NCI-H524 treated with DMSO at 0.1 percent for 48 hours (cell line): ENCODE measurements at regions not wholly inside any gene's neighbourhood (a gene's known extent, or its start where the extent isn't known, plus 50 kb on each side); places are given as distances from the start of the nearest gene placed in this dataset.
"Not testable (repeated sequence)": the region's sequence is repeated elsewhere in the genome, so short reads cannot be mapped to it uniquely, and the experiment has no call there.

Experiments
- DNase-seq: peaks from one replicate; lab custom pipeline; 2025; lab: John Stamatoyannopoulos, UW

DNA sequence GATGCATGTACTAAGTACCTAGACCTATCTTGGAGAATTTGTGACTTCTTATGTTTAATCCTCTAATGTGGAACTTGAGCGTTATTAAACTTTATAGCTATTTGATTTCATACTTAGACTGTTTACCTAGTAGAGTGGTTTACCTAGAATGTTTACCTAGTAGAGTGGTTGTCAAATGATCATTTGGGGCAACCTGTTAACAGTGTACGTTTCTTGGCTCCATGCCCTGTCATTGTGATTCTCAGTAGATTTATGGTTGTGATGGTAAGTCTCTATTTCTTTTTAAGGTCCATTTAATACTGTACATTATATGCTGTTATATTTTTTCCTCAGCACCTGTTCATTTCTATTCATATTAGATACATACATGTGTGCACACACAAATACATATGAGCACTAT, 233.0 kb upstream of the MAD2L1 start:
- DNase-seq, result no peak

DNA sequence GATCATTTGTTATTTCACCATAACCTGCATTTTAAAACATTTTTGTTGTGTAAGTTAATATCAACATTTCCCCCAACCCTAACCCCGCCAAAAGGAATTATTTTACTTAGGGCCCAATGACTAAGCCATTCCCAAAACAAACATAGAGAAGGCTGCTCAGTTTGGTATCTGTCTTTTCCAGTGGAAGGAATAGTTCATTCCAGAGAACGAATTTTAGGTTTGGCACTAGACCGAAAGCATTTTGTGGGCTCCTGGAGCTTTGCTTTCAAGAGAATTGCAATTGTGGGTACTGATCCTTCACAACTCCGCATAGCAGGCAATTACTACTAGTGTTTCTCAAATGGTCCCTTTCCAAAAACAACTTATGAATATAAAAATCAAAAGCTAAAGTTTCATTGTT, 226.7 kb upstream of the MAD2L1 start:
- DNase-seq, result no peak

DNA sequence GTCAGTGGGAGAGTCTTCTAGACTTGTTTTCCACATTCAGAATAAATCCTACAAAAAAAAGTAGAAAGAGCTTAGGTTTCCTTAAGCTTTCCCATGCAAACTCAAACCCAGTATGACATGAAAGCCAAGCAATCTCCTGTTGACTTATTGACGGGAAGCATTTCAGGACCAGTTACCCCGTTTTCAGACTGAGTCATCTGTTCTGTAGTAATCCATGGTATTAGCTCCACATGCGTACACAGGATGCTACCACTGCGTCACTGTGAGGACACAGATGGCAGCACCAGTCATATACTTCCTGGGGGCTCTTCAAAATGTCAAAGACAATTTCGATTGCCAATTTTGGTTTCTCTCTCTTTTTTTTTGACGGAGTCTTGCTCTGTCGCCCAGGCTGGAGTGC, 224.9 kb upstream of the MAD2L1 start:
- no peak for DNase-seq

DNA sequence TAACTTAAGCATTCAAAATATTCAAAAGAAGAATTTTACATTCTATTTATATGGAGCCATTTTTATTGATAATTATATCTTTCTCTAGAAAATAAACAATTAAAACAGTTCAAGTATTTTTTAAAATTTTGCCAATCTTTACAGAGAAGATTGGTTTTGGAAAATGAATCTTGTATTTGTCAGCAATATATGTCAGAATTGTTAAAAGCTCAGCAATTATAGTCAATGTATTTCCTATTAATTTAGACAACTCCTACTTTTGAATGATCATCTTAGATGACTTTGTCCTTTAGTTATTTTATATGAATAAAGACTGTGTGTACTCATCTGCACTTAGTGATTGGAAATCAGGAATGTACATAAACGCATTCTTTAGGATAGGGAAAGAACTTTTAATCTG, 223.9 kb upstream of the MAD2L1 start:
- no peak for DNase-seq

DNA sequence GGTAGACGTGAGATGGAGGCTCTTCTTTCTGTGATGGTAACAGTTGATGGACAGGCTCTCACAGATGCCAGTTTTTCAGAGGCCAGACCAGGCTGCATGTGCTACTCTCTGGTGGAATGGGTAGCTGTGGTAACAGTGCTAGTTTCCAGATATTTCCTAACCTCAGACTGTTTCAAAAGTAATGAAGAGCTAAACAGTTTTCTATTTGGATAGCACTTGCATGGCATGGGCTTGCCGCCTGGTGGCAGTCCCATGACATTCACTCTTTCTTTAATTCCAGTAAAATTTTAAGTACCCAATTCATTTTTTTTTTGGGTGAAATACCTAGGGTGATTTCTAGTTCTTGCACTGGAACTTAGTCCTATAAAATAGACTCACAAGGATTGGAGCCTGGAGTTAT, 220.2 kb upstream of the MAD2L1 start:
- no peak for DNase-seq

DNA sequence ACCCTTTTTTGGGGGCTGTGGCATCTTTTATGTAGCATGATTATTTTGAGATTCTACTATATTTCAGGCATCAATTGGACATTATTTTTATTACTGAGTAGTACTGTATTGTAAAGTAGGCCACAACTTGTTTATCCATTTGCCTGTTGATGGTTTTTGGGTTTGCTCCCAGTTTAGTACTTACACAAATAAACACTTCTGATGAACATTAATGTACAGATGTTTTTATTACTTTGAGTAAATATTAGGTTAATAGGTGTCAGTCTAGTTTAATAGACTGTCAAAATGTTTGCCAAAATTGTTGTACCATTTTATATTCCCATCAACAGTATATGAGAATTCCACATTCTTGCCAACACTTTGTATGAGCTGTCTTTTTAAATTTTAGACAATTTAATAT, 214.9 kb upstream of the MAD2L1 start:
- no peak for DNase-seq

DNA sequence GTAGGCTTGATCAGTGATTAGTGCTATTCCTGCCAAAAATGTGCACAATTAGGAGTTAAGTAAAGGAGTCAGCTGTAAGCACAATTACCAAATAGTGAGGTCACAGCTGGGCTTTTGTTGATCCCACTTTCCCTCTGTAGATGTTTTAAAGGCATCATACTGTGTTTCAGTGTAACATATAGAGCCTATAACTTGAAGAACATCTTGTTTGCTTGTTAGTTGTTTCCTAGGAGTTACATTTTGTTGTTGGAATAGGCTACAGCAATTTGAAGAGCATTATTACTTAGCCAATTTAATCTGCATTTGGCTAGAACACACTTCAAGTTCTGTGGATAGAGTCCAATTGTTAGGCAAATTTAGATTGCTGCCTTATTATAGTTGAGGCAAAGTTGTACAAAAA, 210.7 kb upstream of the MAD2L1 start:
- DNase-seq, result no peak

DNA sequence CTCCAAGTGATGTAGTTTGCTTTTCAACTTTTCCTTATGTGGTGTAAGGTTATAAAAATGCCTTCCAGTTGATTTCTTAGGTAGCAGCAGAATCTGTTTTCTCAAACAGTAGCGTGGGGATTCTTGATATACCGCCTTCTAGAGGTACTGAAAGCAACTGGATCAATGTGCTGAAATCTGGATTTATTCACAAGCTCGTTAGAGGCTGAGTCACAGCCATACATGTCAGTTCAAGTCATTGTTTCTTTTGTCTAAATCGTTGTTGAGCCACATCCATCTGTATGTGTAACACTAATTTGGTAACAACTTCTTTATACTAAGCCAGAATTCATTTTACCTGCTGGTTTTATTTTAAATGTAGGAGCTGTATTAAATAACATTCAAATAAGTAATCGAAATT, 200.0 kb upstream of the MAD2L1 start:
- no peak for DNase-seq

DNA sequence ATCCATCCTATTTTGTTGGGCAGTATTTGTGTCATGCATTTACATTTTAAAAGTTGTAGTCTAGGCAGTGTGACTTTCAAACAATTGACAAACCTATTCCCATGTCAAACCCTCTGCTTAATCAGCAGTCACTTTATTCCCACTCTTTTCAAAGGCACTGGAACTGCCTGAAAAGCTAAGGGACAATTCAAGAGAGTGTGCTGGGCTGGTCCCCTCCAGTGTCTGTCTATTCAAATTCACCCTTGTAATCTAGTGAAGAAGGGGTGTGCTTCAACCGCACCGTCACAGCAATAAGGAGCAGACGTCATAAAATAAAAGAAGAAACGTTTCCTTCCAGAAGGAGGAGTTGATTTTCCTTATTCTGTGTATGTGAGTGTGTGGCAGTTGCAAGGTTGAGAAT, 197.0 kb upstream of the MAD2L1 start:
- no peak for DNase-seq

DNA sequence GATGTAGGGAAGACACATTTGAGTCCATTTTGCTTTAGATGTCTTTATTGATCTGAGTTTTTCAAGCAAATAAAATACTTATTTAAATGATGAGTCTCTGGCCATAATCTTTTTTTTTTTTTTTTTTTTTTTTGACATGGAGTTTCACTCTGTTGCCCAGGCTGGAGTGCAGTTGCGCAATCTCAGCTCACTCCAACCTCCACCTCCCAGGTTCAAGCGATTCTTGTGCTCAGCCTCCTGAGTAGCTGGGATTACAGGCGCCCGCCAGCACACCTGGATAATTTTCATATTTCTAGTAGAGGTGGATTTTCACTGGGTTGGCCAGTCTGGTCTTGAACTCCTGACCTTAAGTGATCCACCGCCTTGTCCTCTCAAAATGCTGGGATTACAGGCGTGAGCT, 194.5 kb upstream of the MAD2L1 start:
- no peak for DNase-seq

DNA sequence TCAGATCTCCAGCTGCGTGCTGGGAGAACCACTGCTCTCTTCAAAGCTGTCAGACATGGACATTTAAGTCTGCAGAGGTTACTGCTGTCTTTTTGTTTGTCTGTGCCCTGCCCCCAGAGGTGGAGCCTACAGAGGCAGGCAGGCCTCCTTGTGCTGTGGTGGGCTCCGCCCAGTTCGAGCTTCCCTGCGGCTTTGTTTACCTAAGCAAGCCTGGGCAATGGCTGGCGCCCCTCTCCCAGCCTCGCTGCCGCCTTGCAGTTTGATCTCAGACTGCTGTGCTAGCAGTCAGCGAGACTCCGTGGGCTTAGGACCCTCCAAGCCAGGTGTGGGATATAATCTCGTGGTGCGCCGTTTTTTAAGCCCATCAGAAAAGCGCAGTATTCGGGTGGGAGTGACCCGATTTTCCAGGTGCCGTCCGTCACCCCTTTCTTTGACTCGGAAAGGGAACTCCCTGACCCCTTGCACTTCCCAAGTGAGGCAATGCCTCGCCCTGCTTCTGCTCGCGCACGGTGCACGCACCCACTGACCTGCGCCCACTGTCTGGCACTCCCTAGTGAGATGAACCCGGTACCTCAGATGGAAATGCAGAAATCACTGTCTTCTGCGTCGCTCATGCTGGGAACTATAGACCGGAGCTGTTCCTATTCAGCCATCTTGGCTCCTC, 189.6 kb upstream of the MAD2L1 start:
- not testable (repeated sequence) for DNase-seq

DNA sequence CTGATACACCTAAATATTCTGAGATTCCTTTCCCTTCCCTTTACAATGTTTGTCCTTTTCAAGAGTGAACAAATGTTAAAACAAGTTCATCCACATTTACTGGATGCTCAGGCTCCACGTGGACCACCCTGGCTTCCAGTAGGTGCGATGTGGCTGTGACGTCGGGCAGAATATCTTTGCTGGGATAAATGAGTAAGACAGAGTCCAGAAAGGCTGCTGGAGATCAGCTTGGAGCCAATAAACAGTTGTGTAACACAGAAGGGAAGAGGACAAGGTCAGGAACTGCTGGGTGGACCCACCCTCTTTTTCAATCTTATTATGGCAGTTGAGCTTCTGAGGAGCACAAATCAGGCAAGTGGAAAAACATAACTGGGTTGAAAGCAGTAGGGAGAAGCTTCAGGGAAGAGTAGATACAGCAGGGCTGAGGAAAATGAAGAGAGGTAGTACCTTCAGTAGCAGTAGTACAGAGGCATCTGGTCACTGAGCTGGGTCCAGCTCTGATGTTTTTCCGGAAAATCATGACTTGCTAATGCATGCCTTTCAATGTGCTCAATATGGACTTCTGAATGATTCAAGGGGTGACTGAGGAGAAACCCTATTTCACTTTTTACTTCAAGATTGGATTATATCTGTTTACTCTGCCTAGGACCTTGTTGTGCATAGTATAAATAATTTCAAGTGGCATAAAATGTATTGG, 171.8 kb upstream of the MAD2L1 start:
- no peak for DNase-seq

DNA sequence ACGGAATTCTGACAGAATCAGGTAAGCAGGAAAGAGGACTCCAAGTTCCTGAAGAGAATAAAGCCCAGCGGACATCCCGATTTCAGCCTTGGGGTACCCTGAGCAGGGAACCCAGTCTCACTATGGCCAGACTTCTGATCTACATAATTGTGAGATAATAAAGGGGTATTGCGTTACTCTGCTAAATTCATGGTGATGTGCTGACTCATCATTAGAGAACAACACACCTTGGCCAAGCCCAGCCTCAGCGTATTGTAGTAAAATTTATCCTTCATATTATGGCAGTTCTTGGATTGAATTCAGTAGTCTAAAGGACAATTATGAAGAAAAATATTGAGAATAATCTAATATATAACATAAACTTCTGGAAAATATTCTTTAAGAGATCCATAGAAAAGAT, 170.2 kb upstream of the MAD2L1 start:
- DNase-seq, result no peak

DNA sequence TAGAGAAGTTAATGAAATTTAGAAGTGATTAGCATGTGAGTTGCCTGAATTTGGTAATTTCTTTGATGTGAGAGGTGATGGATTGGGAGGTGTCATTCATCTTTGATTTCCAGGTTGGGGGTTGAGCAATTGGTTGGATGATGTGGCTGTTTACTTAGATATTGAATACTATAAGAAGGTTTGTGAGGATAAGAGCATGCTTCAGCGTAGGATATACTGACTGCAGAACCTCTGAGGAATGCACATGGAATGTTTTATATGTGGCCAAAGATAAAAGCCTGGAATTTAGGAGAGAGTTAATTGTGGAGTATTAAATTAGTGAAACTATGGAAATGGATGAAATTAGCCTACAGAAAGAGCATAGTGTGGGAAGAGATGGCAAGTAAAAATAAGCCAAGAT, 165.4 kb upstream of the MAD2L1 start:
- no peak for DNase-seq

DNA sequence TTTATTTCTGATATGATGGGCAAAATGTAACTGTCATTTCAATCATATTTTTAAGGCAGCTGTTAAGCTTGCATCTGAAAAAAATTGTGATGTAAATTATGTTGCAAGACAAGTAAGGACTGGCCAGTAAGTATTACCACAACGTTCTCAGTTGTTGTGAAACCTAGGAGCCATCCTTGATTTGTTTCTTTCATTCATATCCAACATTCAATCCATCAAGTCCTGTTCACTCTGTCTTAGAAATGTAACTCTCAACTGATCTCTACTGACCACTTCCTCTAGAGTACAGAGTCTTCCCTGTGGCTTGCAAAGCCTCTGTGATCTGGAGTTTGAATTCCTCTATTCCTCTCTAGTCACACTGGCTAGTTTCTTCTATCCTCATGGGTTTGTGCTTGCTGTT, 161.4 kb upstream of the MAD2L1 start:
- DNase-seq, result no peak

DNA sequence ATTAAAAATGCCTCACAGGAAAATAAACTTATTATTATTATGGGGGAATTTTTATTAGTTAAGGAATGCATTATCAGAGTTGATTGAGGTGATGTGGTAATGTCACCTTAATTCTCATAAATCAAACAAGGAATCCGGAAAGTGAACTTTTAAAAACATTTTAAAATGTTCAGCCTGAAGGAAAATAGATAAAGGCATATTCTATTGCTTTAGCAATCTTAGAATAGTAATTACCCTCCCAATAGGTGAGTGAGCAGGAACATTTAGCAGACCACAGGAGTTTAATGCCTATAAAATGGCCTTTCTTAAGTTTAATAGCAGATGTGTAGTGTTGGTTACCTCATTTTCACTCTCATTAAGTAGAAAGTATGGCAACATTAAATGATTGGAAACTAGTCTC, 160.9 kb upstream of the MAD2L1 start:
- no peak for DNase-seq

DNA sequence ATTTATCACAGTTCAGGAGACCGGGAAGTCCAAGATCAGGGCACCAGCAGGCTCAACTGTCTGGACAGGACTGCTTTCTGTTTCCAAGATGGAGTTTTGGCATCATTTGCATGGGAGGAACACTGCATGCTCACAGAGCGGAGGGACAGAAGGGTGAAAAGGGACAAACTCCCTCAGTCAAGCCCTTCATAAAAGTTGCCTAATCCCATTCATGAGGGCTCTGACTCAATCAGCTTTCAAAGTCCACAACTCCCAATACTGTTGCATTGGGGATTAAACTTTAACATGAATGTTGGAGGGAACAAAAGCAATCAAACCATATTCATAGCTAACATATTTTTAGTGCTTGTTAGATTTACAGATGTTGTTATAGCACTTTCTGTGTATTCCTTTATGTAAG, 158.9 kb upstream of the MAD2L1 start:
- DNase-seq, result no peak

DNA sequence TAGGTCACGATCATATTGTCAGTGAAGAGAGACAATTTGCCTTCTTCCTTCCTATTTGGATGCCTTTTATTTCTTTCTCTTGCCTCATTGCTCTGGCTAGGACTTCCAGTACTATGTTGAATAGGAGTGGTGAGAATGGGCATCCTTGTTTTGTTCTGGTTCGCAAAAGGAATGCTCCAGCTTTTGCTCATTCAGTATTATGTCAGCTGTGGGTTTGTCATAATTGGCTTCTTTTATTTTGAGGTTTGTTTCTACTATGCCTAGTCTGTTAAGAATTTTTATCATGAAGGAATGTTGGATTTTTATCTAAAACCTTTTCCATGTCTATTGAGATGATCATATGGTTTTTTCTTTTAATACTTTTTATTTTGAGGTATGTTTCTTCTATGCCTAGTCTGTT, 152.3 kb upstream of the MAD2L1 start:
- no peak for DNase-seq

DNA sequence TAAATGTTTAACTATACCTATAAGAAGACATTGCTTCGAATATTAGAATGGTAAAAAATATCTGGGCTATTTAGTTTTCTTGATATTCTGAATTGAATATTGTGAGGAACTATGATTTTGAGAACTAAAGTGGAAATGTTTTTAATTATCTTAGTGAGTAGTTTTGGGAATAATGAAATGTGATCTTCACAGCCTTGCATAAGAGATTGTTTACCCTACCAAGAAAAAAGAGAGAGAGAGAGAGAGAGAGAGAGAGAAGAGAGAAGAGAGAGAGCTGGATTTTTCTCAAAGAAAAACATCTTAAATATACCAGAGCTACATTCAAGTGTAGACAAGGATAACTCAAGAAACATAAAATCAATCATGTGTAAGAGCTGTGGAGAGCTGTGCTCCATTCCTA, 148.7 kb upstream of the MAD2L1 start:
- no peak for DNase-seq

DNA sequence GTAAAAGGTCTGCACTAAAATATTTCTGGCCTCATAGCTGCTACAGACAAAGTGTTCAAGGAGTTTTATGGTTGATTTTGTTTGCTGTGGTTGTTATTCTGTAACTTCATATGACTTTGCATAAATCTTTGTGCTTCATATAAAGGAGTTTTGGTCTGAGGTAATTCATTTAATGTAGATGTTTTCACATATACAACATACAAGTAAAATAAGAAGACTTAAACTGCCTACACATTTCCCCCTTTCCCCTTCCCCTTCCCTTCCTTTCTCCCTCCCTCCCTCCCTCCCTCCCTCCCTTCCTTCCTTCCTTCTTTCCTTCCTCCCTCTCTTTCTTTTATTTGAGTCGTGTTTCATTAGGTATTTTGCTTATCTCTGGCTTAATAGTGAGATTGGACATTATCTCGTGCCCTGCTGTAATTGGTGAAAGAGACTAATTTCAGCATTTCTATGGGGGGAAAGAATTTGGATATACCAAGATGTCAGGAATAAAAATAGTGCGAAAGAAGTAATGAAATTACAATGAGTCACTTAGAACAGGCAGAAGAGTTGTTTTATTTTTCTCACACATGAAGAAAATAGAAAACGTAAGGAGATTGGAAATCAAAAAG, 144.9 kb upstream of the MAD2L1 start:
- no peak for DNase-seq

DNA sequence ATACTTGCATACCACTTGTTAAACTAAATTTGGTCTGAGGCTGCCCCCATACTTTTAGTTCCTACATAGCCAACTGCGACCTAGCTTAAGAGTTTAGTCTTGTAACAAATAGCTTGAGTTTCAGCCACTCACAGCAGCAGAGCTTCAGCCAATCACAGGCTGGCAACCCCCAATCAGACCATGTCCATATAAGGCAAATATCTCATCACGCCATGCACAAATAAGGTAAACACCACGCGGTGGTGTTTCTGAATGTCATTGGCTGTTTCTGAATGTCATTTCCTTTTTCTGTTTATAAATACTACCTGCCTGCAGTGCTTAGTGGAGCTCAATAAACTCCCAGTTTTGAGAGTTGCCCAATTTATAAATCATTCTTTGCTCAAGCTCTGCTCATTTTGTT, 143.1 kb upstream of the MAD2L1 start:
- DNase-seq, result no peak

DNA sequence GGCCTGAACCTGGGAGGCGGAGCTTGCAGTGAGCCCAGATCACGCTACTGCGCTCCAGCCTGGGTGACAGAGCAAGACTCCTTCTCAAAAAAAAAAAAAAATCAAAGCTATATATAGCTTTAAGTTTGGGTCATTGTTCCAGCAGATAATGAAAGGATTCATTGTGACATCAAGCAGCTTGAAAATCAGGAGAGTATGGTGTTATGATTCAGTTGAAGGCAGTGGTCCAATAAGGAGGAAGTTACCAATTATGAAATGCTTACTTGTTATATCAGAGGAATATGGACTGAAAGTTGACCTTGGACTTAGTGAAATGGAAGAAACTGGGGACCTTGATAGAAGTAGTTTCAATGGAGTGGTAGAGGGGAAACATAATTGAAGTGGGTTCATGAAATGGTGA, 140.4 kb upstream of the MAD2L1 start:
- no peak for DNase-seq

DNA sequence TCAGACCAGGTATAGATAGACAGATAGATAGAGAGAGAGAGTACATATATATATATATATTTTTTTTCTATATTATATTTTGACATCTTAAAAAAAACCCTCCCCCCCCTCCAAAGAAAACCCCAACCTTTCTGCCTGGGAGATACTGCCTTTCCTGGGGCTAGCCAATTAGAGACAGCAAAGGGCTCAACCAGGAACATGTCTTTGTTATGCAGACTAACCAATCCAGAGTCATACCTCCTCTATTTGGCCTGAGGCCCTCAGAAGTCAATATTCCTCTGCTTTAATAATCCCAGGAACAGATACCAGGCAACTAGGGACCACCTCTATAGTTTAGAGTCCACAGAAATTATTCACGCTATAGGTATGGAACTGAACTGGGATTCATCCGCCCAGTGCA, 135.6 kb upstream of the MAD2L1 start:
- DNase-seq, result no peak

DNA sequence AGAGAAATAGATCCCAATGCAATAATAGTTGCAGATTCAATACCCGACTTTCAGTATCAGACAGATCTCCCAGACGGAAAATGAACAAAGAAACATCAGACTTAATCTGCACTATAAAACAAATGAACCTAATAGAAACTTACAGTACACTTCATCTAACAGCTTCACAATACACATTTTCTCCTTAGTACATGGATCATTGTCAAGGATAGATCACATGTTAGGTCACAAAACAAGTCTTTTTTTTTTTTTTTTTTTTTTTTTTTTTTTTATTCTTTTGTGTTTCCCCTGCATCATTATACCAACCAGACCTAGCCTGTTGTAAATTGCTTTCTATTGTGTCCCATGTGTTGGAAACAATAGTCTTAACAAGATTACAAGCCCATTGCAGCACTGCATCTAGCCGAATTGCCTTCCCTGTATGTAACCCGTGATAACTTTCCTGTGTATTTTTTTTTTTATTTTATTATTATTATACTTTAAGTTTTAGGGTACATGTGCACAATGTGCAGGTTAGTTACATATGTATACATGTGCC, 134.0 kb upstream of the MAD2L1 start:
- not testable (repeated sequence) for DNase-seq
